ENCODE measurements at regions not wholly inside any gene's neighbourhood (a gene's known extent, or its start where the extent isn't known, plus 50 kb on each side); places are given as distances from the start of the nearest gene placed in this dataset.

- Histone ChIP-seq H3K36me3 (ENCODE audit: insufficient read depth) (no peaks in the 10 kb centered on the region), H3K9ac (no peak overlapping the region)
Observed at GRCh38 chr4:123606946-123607542, 210.4 kb downstream of the SPRY1 start.

DNA sequence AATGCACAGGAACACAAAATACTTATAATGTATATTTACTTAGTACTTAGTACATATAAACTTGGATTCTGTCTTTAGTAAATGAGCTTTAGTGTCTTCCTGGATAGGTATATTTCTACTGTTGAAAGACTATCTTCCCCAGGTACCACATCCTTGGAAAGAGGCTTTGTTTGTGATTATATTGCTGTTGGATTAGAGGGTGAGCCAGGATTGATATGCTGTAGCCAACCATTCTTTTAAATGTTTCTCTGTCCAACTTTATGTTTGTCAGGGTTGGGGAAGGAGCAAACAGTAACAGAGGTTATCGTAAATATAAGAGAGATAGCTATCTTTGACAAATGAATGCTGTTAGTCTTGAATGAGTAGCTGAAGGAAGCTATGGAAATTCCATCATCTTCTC is 213.2 kb downstream of the SPRY1 start:
- no peak overlapping the region for H3K9ac ChIP-seq
- no peak overlapping the region for H3K4me3 ChIP-seq (IDR thresholded peaks at IDR 0.05; ENCODE audit: insufficient read depth, low read depth, low read length)
- no peak overlapping the region for H3K4me2 ChIP-seq
- no peaks in the 10 kb centered on the region for H3K27me3 ChIP-seq (ENCODE audit: insufficient read depth, low read depth)
- no peaks in the 10 kb centered on the region for H3K79me2 ChIP-seq (ENCODE audit: insufficient read depth, low read depth)
- no peaks in the 10 kb centered on the region for H4K20me1 ChIP-seq (ENCODE audit: insufficient read depth)
- H3K27ac ChIP-seq = no peak overlapping the region
- no peaks in the 10 kb centered on the region for H3K36me3 ChIP-seq (ENCODE audit: insufficient read depth)
- TF ChIP-seq, protein P1, sequence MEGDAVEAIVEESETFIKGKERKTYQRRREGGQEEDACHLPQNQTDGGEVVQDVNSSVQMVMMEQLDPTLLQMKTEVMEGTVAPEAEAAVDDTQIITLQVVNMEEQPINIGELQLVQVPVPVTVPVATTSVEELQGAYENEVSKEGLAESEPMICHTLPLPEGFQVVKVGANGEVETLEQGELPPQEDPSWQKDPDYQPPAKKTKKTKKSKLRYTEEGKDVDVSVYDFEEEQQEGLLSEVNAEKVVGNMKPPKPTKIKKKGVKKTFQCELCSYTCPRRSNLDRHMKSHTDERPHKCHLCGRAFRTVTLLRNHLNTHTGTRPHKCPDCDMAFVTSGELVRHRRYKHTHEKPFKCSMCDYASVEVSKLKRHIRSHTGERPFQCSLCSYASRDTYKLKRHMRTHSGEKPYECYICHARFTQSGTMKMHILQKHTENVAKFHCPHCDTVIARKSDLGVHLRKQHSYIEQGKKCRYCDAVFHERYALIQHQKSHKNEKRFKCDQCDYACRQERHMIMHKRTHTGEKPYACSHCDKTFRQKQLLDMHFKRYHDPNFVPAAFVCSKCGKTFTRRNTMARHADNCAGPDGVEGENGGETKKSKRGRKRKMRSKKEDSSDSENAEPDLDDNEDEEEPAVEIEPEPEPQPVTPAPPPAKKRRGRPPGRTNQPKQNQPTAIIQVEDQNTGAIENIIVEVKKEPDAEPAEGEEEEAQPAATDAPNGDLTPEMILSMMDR (conservative IDR thresholded peaks at IDR 0.05; ENCODE audit: low read depth, low read length) = no peak
- peaks cover 10% of the 10 kb centered on the region for H3K4me1 ChIP-seq (ENCODE audit: low read depth, poor library complexity, severe bottlenecking)
- H2AFZ ChIP-seq (ENCODE audit: low read depth) = no peak overlapping the region

More at GRCh38 chr4:123606946-123607542, 210.4 kb downstream of the SPRY1 start:
- peak overlapping the region; percentile 11; the same call in 1 of the 2 replicates for H2AFZ ChIP-seq (ENCODE audit: low read depth)
- no peak overlapping the region for H3K4me2 ChIP-seq
- peaks cover 10% of the 10 kb centered on the region for H3K4me1 ChIP-seq (ENCODE audit: low read depth, poor library complexity, severe bottlenecking)
- H3K27me3 ChIP-seq (ENCODE audit: insufficient read depth, low read depth) = no peaks in the 10 kb centered on the region
- H3K79me2 ChIP-seq (ENCODE audit: insufficient read depth, low read depth) = no peaks in the 10 kb centered on the region
- TF ChIP-seq, protein P1 (conservative IDR thresholded peaks at IDR 0.05; ENCODE audit: low read depth, low read length) = no peak
- no peak overlapping the region for H3K4me3 ChIP-seq (IDR thresholded peaks at IDR 0.05; ENCODE audit: insufficient read depth, low read depth, low read length)
- no peak overlapping the region for H3K27ac ChIP-seq
- no peaks in the 10 kb centered on the region for H4K20me1 ChIP-seq (ENCODE audit: insufficient read depth)

DNA sequence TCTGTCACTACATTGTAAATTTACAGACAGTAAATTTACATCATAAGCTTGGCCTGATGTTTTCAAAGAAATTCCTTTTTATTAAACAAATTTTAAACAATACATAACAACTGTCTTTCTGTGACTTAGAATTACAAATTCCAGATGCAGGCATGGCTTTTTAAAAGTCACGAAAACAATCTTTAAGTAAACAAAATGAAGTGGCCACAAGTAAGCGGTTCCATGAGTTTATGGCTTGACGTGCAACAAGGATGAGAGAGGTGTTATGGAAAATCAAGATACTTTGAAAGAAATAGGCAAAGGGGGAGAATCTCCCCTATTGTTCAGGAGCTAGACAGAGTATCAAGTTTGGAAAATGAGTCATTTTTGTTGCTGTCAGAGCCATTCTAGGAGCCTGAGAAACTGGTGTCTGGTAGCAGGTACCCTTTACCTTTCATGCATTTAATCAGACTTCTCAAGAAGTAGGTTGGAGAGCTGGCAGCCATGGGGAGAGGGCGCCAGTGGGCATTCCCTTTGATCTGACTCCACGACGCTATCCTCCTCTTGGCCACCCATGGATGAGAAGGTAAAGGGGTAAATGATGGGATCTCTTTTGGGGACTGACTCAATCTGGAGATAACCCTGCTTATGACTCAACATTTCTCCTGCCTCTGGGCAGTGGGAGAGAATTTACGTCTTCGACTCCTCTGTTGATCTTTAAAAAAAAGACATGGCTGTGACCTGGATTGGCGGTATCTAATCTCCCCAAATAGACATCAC is 217.2 kb downstream of the SPRY1 start:
- Histone ChIP-seq H3K27me3 (ENCODE audit: insufficient read depth, low read depth) (no peaks in the 10 kb centered on the region), H3K27ac (no peak overlapping the region), H3K79me2 (ENCODE audit: insufficient read depth, low read depth) (no peaks in the 10 kb centered on the region), H2AFZ (ENCODE audit: low read depth) (no peak overlapping the region), H3K4me2 (no peak overlapping the region), H3K36me3 (ENCODE audit: insufficient read depth) (no peaks in the 10 kb centered on the region), H4K20me1 (ENCODE audit: insufficient read depth) (no peaks in the 10 kb centered on the region), H3K4me1 (ENCODE audit: low read depth, poor library complexity, severe bottlenecking) (no peaks in the 10 kb centered on the region), H3K4me3 (IDR thresholded peaks at IDR 0.05; ENCODE audit: insufficient read depth, low read depth, low read length) (no peak overlapping the region), H3K9ac (no peak overlapping the region)
- TF ChIP-seq, protein P1 (conservative IDR thresholded peaks at IDR 0.05; ENCODE audit: low read depth, low read length) = no peak

- no peak overlapping the region for H3K27ac ChIP-seq
- no peaks in the 10 kb centered on the region for H3K4me1 ChIP-seq (ENCODE audit: low read depth, poor library complexity, severe bottlenecking)
- no peaks in the 10 kb centered on the region for H3K36me3 ChIP-seq (ENCODE audit: insufficient read depth)
- no peaks in the 10 kb centered on the region for H3K27me3 ChIP-seq (ENCODE audit: insufficient read depth, low read depth)
- H3K79me2 ChIP-seq (ENCODE audit: insufficient read depth, low read depth) = no peaks in the 10 kb centered on the region
- no peaks in the 10 kb centered on the region for H4K20me1 ChIP-seq (ENCODE audit: insufficient read depth)
- no peak overlapping the region for H3K4me2 ChIP-seq
- H2AFZ ChIP-seq (ENCODE audit: low read depth) = no peak overlapping the region
- H3K9ac ChIP-seq = no peak overlapping the region
- TF ChIP-seq, protein P1 (conservative IDR thresholded peaks at IDR 0.05; ENCODE audit: low read depth, low read length) = no peak
- H3K4me3 ChIP-seq (IDR thresholded peaks at IDR 0.05; ENCODE audit: insufficient read depth, low read depth, low read length) = no peak overlapping the region
Observed at GRCh38 chr4:123615901-123616300, 219.3 kb downstream of the SPRY1 start.

Data from KMS-11 (cell line).